DND-41 (cell line): ENCODE measurements at regions not wholly inside any gene's neighbourhood (a gene's known extent, or its start where the extent isn't known, plus 50 kb on each side); places are given as distances from the start of the nearest gene placed in this dataset.

ENCODE experiments used
- ATAC-seq: fragments of 200-7000 bp; cut with Tn5 transposase; 3 replicates; pipeline ENCODE4 v1.9.1; 2021; ENCODE audit warnings: low read depth; ENCODE audit not compliant: insufficient read depth
- DNase-seq: peaks from one replicate; pipeline ENCODE4 v3.0.0-alpha.2; 2020
- H2AFZ ChIP-seq: 2 replicates; pipeline ENCODE4 v1.6.0; 2012; ENCODE audit warnings: low read depth, low read length
- H3K27ac ChIP-seq: 2 replicates; pipeline ENCODE4 v1.5.1; 2012; ENCODE audit warnings: low read length, inconsistent platforms
- H3K27me3 ChIP-seq: fragments of 200-600 bp; sonication (generic); 2 replicates; pipeline ENCODE4 v1.6.0; 2012; ENCODE audit warnings: low read length, mild to moderate bottlenecking, inconsistent platforms; ENCODE audit not compliant: insufficient read depth, poor library complexity
- H3K36me3 ChIP-seq: 2 replicates; pipeline ENCODE4 v1.5.1; 2012; ENCODE audit warnings: low read length, inconsistent platforms; ENCODE audit not compliant: insufficient read depth
- H3K4me1 ChIP-seq: 2 replicates; pipeline ENCODE4 v1.5.1; 2012; ENCODE audit warnings: mild to moderate bottlenecking, low read length; ENCODE audit not compliant: insufficient read depth
- H3K4me2 ChIP-seq: 2 replicates; pipeline ENCODE4 v1.6.0; 2012; ENCODE audit warnings: mild to moderate bottlenecking, moderate library complexity, low read length, inconsistent platforms; ENCODE audit not compliant: insufficient read depth
- H3K4me3 ChIP-seq, 2 experiments: fragments of 200-600 bp in 1 of 2; shearing (Covaris generic) in 1 of 2; 2 replicates each; pipeline ENCODE4 v1.5.1; 2012 to 2016; ENCODE audit warnings: inconsistent platforms in 2 of 2, low read length in 2 of 2, mild to moderate bottlenecking in 2 of 2, low read depth in 1 of 2, moderate library complexity in 1 of 2
- H3K79me2 ChIP-seq: 2 replicates; pipeline ENCODE4 v1.6.0; 2012; ENCODE audit warnings: low read length, inconsistent platforms; ENCODE audit not compliant: insufficient read depth
- H3K9ac ChIP-seq: 2 replicates; pipeline ENCODE4 v1.6.0; 2012; ENCODE audit warnings: low read depth, mild to moderate bottlenecking, inconsistent platforms, low read length, moderate library complexity
- H3K9me3 ChIP-seq: 2 replicates; pipeline ENCODE4 v1.5.1; 2012; ENCODE audit warnings: low read length, moderate library complexity, mild to moderate bottlenecking, inconsistent platforms; ENCODE audit not compliant: insufficient read depth, severe bottlenecking
- H4K20me1 ChIP-seq: 2 replicates; pipeline ENCODE4 v1.6.0; 2012; ENCODE audit warnings: low read length; ENCODE audit not compliant: insufficient read depth
- CTCF ChIP-seq: IDR thresholded peaks from 2 replicates; pipeline ENCODE4 v1.5.1; 2012; ENCODE audit warnings: borderline replicate concordance, low read length, moderate library complexity, mild to moderate bottlenecking; ENCODE audit not compliant: poor library complexity, severe bottlenecking; ENCODE audit errors: extremely low read depth
- EZH2 ChIP-seq: IDR thresholded peaks from 3 replicates; pipeline ENCODE4 v1.6.1; 2012; ENCODE audit warnings: borderline replicate concordance, low read depth, mild to moderate bottlenecking, moderate library complexity, low read length, inconsistent platforms; ENCODE audit not compliant: severe bottlenecking

- H3K79me2 ChIP-seq: no peaks in the 10 kb centered on the region
Measured at GRCh38 chr2:176656038-176656775, 387.0 kb downstream of the MTX2 start.

GRCh38 chr2:176656776-176657140 lies 387.5 kb downstream of the MTX2 start:
- no peaks in the 10 kb centered on the region for H3K9me3 ChIP-seq
- H3K4me2 ChIP-seq: no peak overlapping the region
- DNase-seq: no peak
- H3K9ac ChIP-seq: no peak overlapping the region
- no peaks in the 10 kb centered on the region for H3K27me3 ChIP-seq
- H3K36me3 ChIP-seq: no peaks in the 10 kb centered on the region
- no peak for TF ChIP-seq EZH2
- no peak for TF ChIP-seq CTCF
- H3K79me2 ChIP-seq: no peaks in the 10 kb centered on the region
- H3K27ac ChIP-seq: no peak overlapping the region
- ATAC-seq: no peak
- no peaks in the 10 kb centered on the region for H3K4me1 ChIP-seq
- no peak overlapping the region for H3K4me3 ChIP-seq
- no peak overlapping the region for H2AFZ ChIP-seq
- H4K20me1 ChIP-seq: no peaks in the 10 kb centered on the region

More at GRCh38 chr2:176656038-176656775, 387.0 kb downstream of the MTX2 start:
- DNase-seq (no peak), ATAC-seq (no peak)
- no peaks in the 10 kb centered on the region for H3K4me1 ChIP-seq
- no peak overlapping the region for H3K4me2 ChIP-seq
- no peaks in the 10 kb centered on the region for H4K20me1 ChIP-seq
- no peak overlapping the region for H3K27ac ChIP-seq
- no peaks in the 10 kb centered on the region for H3K36me3 ChIP-seq
- no peak overlapping the region for H2AFZ ChIP-seq
- no peaks in the 10 kb centered on the region for H3K27me3 ChIP-seq
- no peaks in the 10 kb centered on the region for H3K9me3 ChIP-seq
- H3K9ac ChIP-seq: no peak overlapping the region
- TF ChIP-seq CTCF (no peak), EZH2 (no peak)
- no peak overlapping the region for H3K4me3 ChIP-seq

GRCh38 chr2:176657393-176657792 lies 388.2 kb downstream of the MTX2 start:
- no peak for DNase-seq
- no peak for ATAC-seq
- H3K36me3 ChIP-seq: no peaks in the 10 kb centered on the region
- H4K20me1 ChIP-seq: no peaks in the 10 kb centered on the region
- no peaks in the 10 kb centered on the region for H3K79me2 ChIP-seq
- no peak overlapping the region for H3K4me2 ChIP-seq
- no peak overlapping the region for H3K9ac ChIP-seq
- no peaks in the 10 kb centered on the region for H3K4me1 ChIP-seq
- no peak for TF ChIP-seq EZH2
- no peak for TF ChIP-seq CTCF
- H3K9me3 ChIP-seq: no peaks in the 10 kb centered on the region
- H3K4me3 ChIP-seq: no peak overlapping the region
- no peak overlapping the region for H3K27ac ChIP-seq
- no peak overlapping the region for H2AFZ ChIP-seq
- no peaks in the 10 kb centered on the region for H3K27me3 ChIP-seq
